ENCODE measurements at regions not wholly inside any gene's neighbourhood (a gene's known extent, or its start where the extent isn't known, plus 50 kb on each side); places are given as distances from the start of the nearest gene placed in this dataset.

DNA sequence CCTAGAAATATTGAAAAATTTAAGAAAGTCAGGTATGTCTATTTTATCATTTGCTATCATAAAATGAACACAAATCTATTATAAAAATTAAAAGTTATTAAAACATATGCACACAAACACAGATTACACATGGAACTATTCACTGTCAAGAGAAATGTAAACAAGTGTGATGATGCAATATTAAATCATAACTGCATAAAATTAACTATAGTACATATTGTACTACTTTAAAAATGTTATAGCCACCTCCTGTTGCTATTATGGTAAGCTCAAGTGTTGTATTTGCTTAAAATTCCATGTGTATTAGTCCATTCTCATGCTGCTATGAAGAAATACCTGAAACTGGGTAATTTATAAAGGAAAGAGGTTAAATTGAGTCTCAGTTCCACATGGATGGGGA, 54.7 kb upstream of the CMC1 start:
- H3K9me3 ChIP-seq: no peaks in the 10 kb centered on the region
- no peak overlapping the region for H3K4me3 ChIP-seq
- TF ChIP-seq POLR2AphosphoS5 (IDR thresholded peaks at IDR 0.05) (no peak), CTCF (IDR thresholded peaks at IDR 0.05 in 8 of 11, conservative IDR thresholded peaks at IDR 0.05 in 3 of 11) (no peak), POLR2A (IDR thresholded peaks at IDR 0.05) (no peak)
- intact Hi-C loops (cut with DNase I; ENCODE audit: low total_unique reads): no loop called here
- no peaks in the 10 kb centered on the region for H3K36me3 ChIP-seq
- no peaks in the 10 kb centered on the region for H3K4me1 ChIP-seq
- DNase-seq: no peak
- H3K27me3 ChIP-seq (replicated peaks in 1 of 7): no peaks in the 10 kb centered on the region
- no peak overlapping the region for H3K27ac ChIP-seq

GRCh38 chr3:28188686-28189085, 52.7 kb upstream of the CMC1 start:
- H3K27me3 ChIP-seq (replicated peaks in 1 of 7): no peaks in the 10 kb centered on the region
- no peak for DNase-seq
- H3K27ac ChIP-seq: no peak overlapping the region
- 72 to 85% (median 76%) methylated on average over 2 of the region's 2 CpGs for WGBS, 5 donors
- H3K9me3 ChIP-seq: no peaks in the 10 kb centered on the region
- intact Hi-C loops (cut with DNase I; ENCODE audit: low total_unique reads): no loop called here
- no peaks in the 10 kb centered on the region for H3K36me3 ChIP-seq
- H3K4me3 ChIP-seq: no peak overlapping the region
- TF ChIP-seq POLR2AphosphoS5 (IDR thresholded peaks at IDR 0.05) (no peak), POLR2A (IDR thresholded peaks at IDR 0.05) (no peak), CTCF (IDR thresholded peaks at IDR 0.05 in 8 of 11, conservative IDR thresholded peaks at IDR 0.05 in 3 of 11) (no peak)
- no peaks in the 10 kb centered on the region for H3K4me1 ChIP-seq

- H3K27ac ChIP-seq: no peak overlapping the region
- DNase-seq: no peak
- no peaks in the 10 kb centered on the region for H3K4me1 ChIP-seq
- H3K36me3 ChIP-seq: no peaks in the 10 kb centered on the region
- H3K27me3 ChIP-seq (replicated peaks in 1 of 7): no peaks in the 10 kb centered on the region
- no peak for TF ChIP-seq POLR2AphosphoS5 (IDR thresholded peaks at IDR 0.05)
- no peak for TF ChIP-seq CTCF (IDR thresholded peaks at IDR 0.05 in 8 of 11, conservative IDR thresholded peaks at IDR 0.05 in 3 of 11)
- no peak for TF ChIP-seq POLR2A (IDR thresholded peaks at IDR 0.05)
- no peaks in the 10 kb centered on the region for H3K9me3 ChIP-seq
- intact Hi-C loops (cut with DNase I; ENCODE audit: low total_unique reads): no loop called here
- H3K4me3 ChIP-seq: no peak overlapping the region
- 90 to 96% (median 94%) methylated on average over 2 of the region's 2 CpGs for WGBS, 5 donors
Observed at GRCh38 chr3:28191363-28191762, 50.1 kb upstream of the CMC1 start.
